ENCODE measurements at regions not wholly inside any gene's neighbourhood (a gene's known extent, or its start where the extent isn't known, plus 50 kb on each side); places are given as distances from the start of the nearest gene placed in this dataset.

DNA sequence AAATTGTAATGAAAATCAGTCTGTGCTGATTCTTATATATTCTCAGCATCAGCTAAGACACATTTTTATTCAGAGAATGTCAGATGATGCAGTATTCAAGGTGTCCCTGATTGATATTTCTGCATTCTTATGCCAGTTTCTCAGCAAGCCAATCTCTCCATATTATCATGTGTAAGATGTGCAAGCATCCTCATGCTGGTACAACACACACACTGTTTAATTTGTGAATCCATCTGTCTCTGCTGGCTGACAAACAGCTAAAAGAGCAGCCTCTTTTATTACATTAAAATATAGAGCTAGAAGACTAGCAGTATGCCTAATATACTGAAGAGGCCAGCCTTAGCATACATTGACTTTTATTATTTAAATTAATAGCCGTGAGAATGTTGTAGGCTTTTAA is 502.9 kb upstream of the GNPDA2 start:
- no peaks in the 10 kb centered on the region for H3K79me1 ChIP-seq (ENCODE audit: low read depth in 1 of 2, low read length in 2 of 2)
- dilution Hi-C loops (cut with HindIII; ENCODE audit: low sequenced_read_pairs, unreplicated experiment), result no loop called here
- H2BK120ac ChIP-seq (ENCODE audit: low read depth, low read length), result no peak overlapping the region
- no peaks in the 10 kb centered on the region for H4K20me1 ChIP-seq (ENCODE audit: insufficient read depth, low read length)
- no peaks in the 10 kb centered on the region for H3K4me1 ChIP-seq (ENCODE audit: control insufficient read depth, insufficient read depth, low read length)
- no peak overlapping the region for H3K9ac ChIP-seq (ENCODE audit: low read depth, low read length)
- ChIA-PET CTCF (no interaction called here), POLR2A (ENCODE audit: unreplicated experiment) (no interaction called here)
- no peaks in the 10 kb centered on the region for H3K9me3 ChIP-seq (ENCODE audit: control insufficient read depth, insufficient read depth, low read length)
- no peak overlapping the region for H3K14ac ChIP-seq (replicated peaks; ENCODE audit: low read depth, low read length)
- no peak overlapping the region for H4K8ac ChIP-seq (ENCODE audit: low read depth in 2 of 2, low read length in 2 of 2)
- no peak overlapping the region for H2AFZ ChIP-seq (replicated peaks; ENCODE audit: low read length, poor library complexity)
- intact Hi-C loops (cut with micrococcal nuclease), result no loop called here
- no peak overlapping the region for H4K5ac ChIP-seq (ENCODE audit: low read depth, low read length)
- no peak overlapping the region for H2BK5ac ChIP-seq (ENCODE audit: low read depth, low read length, poor library complexity, severe bottlenecking)
- no peak for DNase-seq
- no peak overlapping the region for H3K4me2 ChIP-seq (ENCODE audit: low read depth, low read length)
- in situ Hi-C loops (cut with MboI; ENCODE audit: low sequenced_read_pairs), result no loop called here
- TF ChIP-seq SMC3 (IDR thresholded peaks at IDR 0.05; ENCODE audit: low read depth, low read length) (no peak), FOS (IDR thresholded peaks at IDR 0.05; ENCODE audit: low read depth, low read length) (no peak), BHLHE40 (IDR thresholded peaks at IDR 0.05; ENCODE audit: low read depth, low read length) (no peak), MAFK (IDR thresholded peaks at IDR 0.05; ENCODE audit: low read depth, low read length) (no peak), RAD21 (IDR thresholded peaks at IDR 0.05; ENCODE audit: low read length) (no peak), ELK1 (IDR thresholded peaks at IDR 0.05; ENCODE audit: borderline replicate concordance, low read depth, low read length) (no peak), POLR2A (IDR thresholded peaks at IDR 0.05; ENCODE audit: low read depth, low read length) (no peak), MXI1 (IDR thresholded peaks at IDR 0.05; ENCODE audit: borderline replicate concordance, low read depth, low read length) (no peak), CHD1 (IDR thresholded peaks at IDR 0.05; ENCODE audit: low read depth, low read length) (no peak), RFX5 (IDR thresholded peaks at IDR 0.05; ENCODE audit: low read depth, low read length) (no peak), CTCF (conservative IDR thresholded peaks at IDR 0.05; ENCODE audit: low read depth, low read length) (no peak), NFE2L2 (IDR thresholded peaks at IDR 0.05; ENCODE audit: low read depth, low read length) (no peak), CEBPB (IDR thresholded peaks at IDR 0.05; ENCODE audit: low read depth, low read length) (no peak)
- no peak overlapping the region for H2BK15ac ChIP-seq (ENCODE audit: low read depth, low read length)
- WGBS, 2 experiments (ENCODE audit: extremely low coverage in 2 of 2, insufficient read length in 1 of 2), result no CpG with 5 or more reads among the region's 1 CpG
- no peak overlapping the region for H3K4ac ChIP-seq (ENCODE audit: low read depth, low read length)
- H3K9me1 ChIP-seq (ENCODE audit: insufficient read depth, low read length), result no peaks in the 10 kb centered on the region
- no peaks in the 10 kb centered on the region for H3K36me3 ChIP-seq (ENCODE audit: control insufficient read depth, insufficient read depth, low read length)
- no peak overlapping the region for H3K18ac ChIP-seq (ENCODE audit: low read depth, low read length)
- no peak overlapping the region for H3K4me3 ChIP-seq (ENCODE audit: insufficient read depth, low read depth, low read length)
- H3K27ac ChIP-seq (ENCODE audit: insufficient read depth, low read length), result no peak overlapping the region
- no peak for ATAC-seq (ENCODE audit: low read depth)
- H3K27me3 ChIP-seq (ENCODE audit: control insufficient read depth, insufficient read depth, low read length), result no peaks in the 10 kb centered on the region
- no TSS peak for BruUV-seq (replicated peaks)
- no peak overlapping the region for H3K56ac ChIP-seq (ENCODE audit: extremely low read depth, insufficient read depth, low read length)
- H2AK5ac ChIP-seq (ENCODE audit: low read depth, low read length), result no peak overlapping the region
- no peak overlapping the region for H4K91ac ChIP-seq (ENCODE audit: insufficient read depth, low read depth, low read length)
- no peak overlapping the region for H2AK9ac ChIP-seq (replicated peaks; ENCODE audit: low read depth, low read length, poor library complexity)
- no peak overlapping the region for H2BK20ac ChIP-seq (ENCODE audit: low read depth, low read length)
- H3K23ac ChIP-seq (ENCODE audit: low read depth, low read length), result no peak overlapping the region

Measured in IMR-90 (cell line).